ENCODE measurements at regions not wholly inside any gene's neighbourhood (a gene's known extent, or its start where the extent isn't known, plus 50 kb on each side); places are given as distances from the start of the nearest gene placed in this dataset.
A peak's percentile ranks its signal among the peaks of the same experiment; 100 is the strongest.

GRCh38 chr16:88298833-88299745, 83.7 kb upstream of the ZNF469 start:
- Histone ChIP-seq H3K27me3 (ENCODE audit: insufficient read depth, low read length) (no peaks in the 10 kb centered on the region), H3K4me1 (ENCODE audit: insufficient read depth, low read length) (peaks cover 33% of the 10 kb centered on the region), H3K36me3 (ENCODE audit: insufficient read depth, low read length) (no peaks in the 10 kb centered on the region), H2AFZ (ENCODE audit: low read length) (peak overlapping the region; percentile 62), H3K9me3 (ENCODE audit: low read depth, low read length) (no peaks in the 10 kb centered on the region), H3K4me3 (ENCODE audit: insufficient read depth, low read length) (no peak overlapping the region), H3K27ac (ENCODE audit: low read depth, low read length) (peak overlapping the region; percentile 57), H3K4me2 (ENCODE audit: insufficient read depth, low read length) (no peak overlapping the region), H3K79me2 (ENCODE audit: insufficient read depth, low read length) (no peaks in the 10 kb centered on the region), H4K20me1 (ENCODE audit: insufficient read depth, low read length) (no peaks in the 10 kb centered on the region)
- DNase-seq (ENCODE audit: insufficient read length, low spot score, missing footprints), result peak; percentile 96
- TF ChIP-seq CTCF (IDR thresholded peaks at IDR 0.05; ENCODE audit: extremely low read depth, low read depth, low read length), result no peak

- Histone ChIP-seq H3K36me3 (ENCODE audit: insufficient read depth, low read length) (no peaks in the 10 kb centered on the region), H4K20me1 (ENCODE audit: insufficient read depth, low read length) (no peaks in the 10 kb centered on the region), H3K4me1 (ENCODE audit: insufficient read depth, low read length) (peaks cover 41% of the 10 kb centered on the region), H2AFZ (ENCODE audit: low read length) (peak overlapping the region; percentile 62), H3K4me2 (ENCODE audit: insufficient read depth, low read length) (no peak overlapping the region), H3K27ac (ENCODE audit: low read depth, low read length) (peak overlapping the region; percentile 57), H3K27me3 (ENCODE audit: insufficient read depth, low read length) (no peaks in the 10 kb centered on the region), H3K79me2 (ENCODE audit: insufficient read depth, low read length) (no peaks in the 10 kb centered on the region), H3K9me3 (ENCODE audit: low read depth, low read length) (no peaks in the 10 kb centered on the region), H3K4me3 (ENCODE audit: insufficient read depth, low read length) (no peak overlapping the region)
- DNase-seq (ENCODE audit: insufficient read length, low spot score, missing footprints), result peak; percentile 76
- TF ChIP-seq CTCF (IDR thresholded peaks at IDR 0.05; ENCODE audit: extremely low read depth, low read depth, low read length), result no peak
Measured at GRCh38 chr16:88299751-88300462, 82.9 kb upstream of the ZNF469 start.

GRCh38 chr16:88300463-88300835, 82.3 kb upstream of the ZNF469 start:
- Histone ChIP-seq H3K27ac (ENCODE audit: low read depth, low read length) (no peak overlapping the region), H3K4me1 (ENCODE audit: insufficient read depth, low read length) (peaks cover 47% of the 10 kb centered on the region), H4K20me1 (ENCODE audit: insufficient read depth, low read length) (no peaks in the 10 kb centered on the region), H3K4me2 (ENCODE audit: insufficient read depth, low read length) (no peak overlapping the region), H3K36me3 (ENCODE audit: insufficient read depth, low read length) (no peaks in the 10 kb centered on the region), H3K9me3 (ENCODE audit: low read depth, low read length) (no peaks in the 10 kb centered on the region), H3K27me3 (ENCODE audit: insufficient read depth, low read length) (no peaks in the 10 kb centered on the region), H2AFZ (ENCODE audit: low read length) (no peak overlapping the region), H3K4me3 (ENCODE audit: insufficient read depth, low read length) (no peak overlapping the region), H3K79me2 (ENCODE audit: insufficient read depth, low read length) (no peaks in the 10 kb centered on the region)
- TF ChIP-seq CTCF (IDR thresholded peaks at IDR 0.05; ENCODE audit: extremely low read depth, low read depth, low read length), result no peak
- peak; percentile 61 for DNase-seq (ENCODE audit: insufficient read length, low spot score, missing footprints)

- H4K20me1 ChIP-seq (ENCODE audit: insufficient read depth, low read length), result no peaks in the 10 kb centered on the region
- peak; percentile 3 for DNase-seq (ENCODE audit: insufficient read length, low spot score, missing footprints)
- no peaks in the 10 kb centered on the region for H3K36me3 ChIP-seq (ENCODE audit: insufficient read depth, low read length)
- no peak overlapping the region for H2AFZ ChIP-seq (ENCODE audit: low read length)
- TF ChIP-seq CTCF (IDR thresholded peaks at IDR 0.05; ENCODE audit: extremely low read depth, low read depth, low read length), result no peak
- H3K4me1 ChIP-seq (ENCODE audit: insufficient read depth, low read length), result peaks cover 56% of the 10 kb centered on the region
- no peaks in the 10 kb centered on the region for H3K27me3 ChIP-seq (ENCODE audit: insufficient read depth, low read length)
- H3K4me2 ChIP-seq (ENCODE audit: insufficient read depth, low read length), result no peak overlapping the region
- no peak overlapping the region for H3K27ac ChIP-seq (ENCODE audit: low read depth, low read length)
- H3K4me3 ChIP-seq (ENCODE audit: insufficient read depth, low read length), result no peak overlapping the region
- no peaks in the 10 kb centered on the region for H3K79me2 ChIP-seq (ENCODE audit: insufficient read depth, low read length)
- no peaks in the 10 kb centered on the region for H3K9me3 ChIP-seq (ENCODE audit: low read depth, low read length)
Measured at GRCh38 chr16:88301431-88301830, 81.3 kb upstream of the ZNF469 start.

Data from osteoblast (primary cell).